ENCODE measurements at regions not wholly inside any gene's neighbourhood (a gene's known extent, or its start where the extent isn't known, plus 50 kb on each side); places are given as distances from the start of the nearest gene placed in this dataset.

DNA sequence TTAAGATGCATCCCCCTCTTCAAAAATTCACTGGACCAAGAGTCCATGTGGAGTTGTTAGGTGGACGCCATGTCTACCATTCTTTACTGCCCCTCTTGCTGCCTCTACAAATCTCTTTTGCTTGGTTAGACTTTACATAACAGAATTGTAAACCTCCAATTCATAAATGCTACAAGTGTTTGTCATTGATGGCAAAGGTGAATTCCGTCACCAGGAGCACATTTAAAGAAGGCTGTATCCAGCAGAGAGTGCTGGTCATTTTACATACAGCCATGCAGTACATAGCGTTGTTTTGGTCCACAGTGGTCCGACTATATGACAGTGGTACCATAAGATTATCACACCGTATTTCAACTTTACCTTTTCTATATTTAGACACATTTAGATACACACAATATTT, 274.5 kb downstream of the MYCN start:
- TF ChIP-seq EZH2 (IDR thresholded peaks at IDR 0.05; ENCODE audit: borderline replicate concordance, insufficient read depth, low read length, poor library complexity, severe bottlenecking), result no peak
- TF ChIP-seq, protein P1, sequence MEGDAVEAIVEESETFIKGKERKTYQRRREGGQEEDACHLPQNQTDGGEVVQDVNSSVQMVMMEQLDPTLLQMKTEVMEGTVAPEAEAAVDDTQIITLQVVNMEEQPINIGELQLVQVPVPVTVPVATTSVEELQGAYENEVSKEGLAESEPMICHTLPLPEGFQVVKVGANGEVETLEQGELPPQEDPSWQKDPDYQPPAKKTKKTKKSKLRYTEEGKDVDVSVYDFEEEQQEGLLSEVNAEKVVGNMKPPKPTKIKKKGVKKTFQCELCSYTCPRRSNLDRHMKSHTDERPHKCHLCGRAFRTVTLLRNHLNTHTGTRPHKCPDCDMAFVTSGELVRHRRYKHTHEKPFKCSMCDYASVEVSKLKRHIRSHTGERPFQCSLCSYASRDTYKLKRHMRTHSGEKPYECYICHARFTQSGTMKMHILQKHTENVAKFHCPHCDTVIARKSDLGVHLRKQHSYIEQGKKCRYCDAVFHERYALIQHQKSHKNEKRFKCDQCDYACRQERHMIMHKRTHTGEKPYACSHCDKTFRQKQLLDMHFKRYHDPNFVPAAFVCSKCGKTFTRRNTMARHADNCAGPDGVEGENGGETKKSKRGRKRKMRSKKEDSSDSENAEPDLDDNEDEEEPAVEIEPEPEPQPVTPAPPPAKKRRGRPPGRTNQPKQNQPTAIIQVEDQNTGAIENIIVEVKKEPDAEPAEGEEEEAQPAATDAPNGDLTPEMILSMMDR (IDR thresholded peaks at IDR 0.05; ENCODE audit: poor library complexity, severe bottlenecking), result no peak
- TF ChIP-seq EP300 (conservative IDR thresholded peaks at IDR 0.05; ENCODE audit: poor library complexity, severe bottlenecking), result no peak
